Islet precursor cell (in vitro differentiated cells): ENCODE measurements at regions not wholly inside any gene's neighbourhood (a gene's known extent, or its start where the extent isn't known, plus 50 kb on each side); places are given as distances from the start of the nearest gene placed in this dataset.

Source experiments
- DNase-seq: peaks from one replicate; pipeline ENCODE4 v3.0.0-alpha.2; 2018

DNA sequence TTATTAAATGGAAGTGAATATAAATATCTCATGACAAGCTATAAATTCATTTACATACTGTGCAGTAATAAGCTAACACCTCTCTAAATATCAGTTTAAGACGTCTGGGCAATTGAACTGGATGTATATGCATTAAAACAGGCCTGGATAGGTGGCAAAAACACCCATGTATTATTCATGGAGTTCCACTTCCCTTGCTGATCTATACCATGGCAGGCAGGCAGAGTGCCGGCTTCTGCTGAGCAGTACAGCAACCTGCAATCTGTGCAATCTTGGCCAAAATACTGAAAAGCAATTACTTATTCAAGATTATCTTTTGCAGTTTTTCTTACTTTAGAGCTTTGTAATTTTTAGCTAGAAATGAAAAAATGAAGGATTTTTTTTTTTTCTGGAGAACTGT, 112.1 kb upstream of the PIEZO2 start:
- DNase-seq, result no peak

GRCh38 chr18:11260961-11261461, 111.6 kb upstream of the PIEZO2 start:
- no peak for DNase-seq

GRCh38 chr18:11259469-11260150, 110.2 kb upstream of the PIEZO2 start:
- DNase-seq, result no peak

DNA sequence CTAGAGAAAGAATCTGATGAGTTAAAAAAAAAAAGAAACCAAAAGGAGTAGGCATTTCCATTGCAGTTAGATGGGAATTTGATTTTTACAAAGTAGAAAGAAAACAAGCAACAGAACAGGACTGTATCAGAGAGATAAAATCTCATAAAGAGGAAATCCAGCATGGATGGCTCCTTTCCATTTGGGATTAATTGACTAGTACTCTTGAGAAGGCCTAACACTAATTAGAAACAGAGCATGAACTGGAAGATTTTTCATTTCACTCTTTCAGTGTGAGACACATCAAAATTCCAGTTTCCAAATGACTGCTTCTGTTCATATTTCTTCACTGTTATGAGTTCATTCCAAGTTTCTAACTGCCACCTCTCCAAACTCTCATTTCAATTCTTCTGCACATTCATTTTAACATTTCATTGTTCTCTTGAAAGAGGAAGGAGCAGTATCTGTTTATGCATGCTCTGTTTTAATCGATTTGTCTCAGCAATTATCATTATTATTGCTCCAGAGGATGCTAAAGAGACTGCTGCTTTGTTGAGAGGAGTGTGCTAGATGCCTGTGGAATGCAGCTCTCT, 108.8 kb upstream of the PIEZO2 start:
- no peak for DNase-seq

DNA sequence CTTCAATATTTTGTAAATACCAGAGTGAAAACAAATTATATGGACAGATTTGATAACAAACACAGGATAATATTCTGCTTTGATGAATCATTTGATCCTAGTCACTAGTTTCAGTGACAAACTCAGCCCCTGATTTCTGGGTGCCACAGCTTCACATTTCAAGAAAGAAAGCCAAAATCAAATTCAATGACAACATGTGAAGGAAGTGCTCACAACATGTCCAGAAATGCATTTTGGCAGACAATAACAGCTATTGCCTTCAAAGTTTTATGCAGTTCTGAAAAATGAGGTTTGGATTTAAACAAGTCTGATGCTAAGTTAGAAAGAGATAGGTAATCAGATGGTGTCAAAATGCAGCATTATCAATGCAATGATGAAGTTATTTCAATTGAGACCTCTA, 106.9 kb upstream of the PIEZO2 start:
- no peak for DNase-seq

GRCh38 chr18:11251891-11252270, 102.5 kb upstream of the PIEZO2 start:
- no peak for DNase-seq

GRCh38 chr18:11251229-11251890, 102.0 kb upstream of the PIEZO2 start:
- DNase-seq, result no peak

GRCh38 chr18:11249391-11249790, 100.0 kb upstream of the PIEZO2 start:
- DNase-seq, result no peak

GRCh38 chr18:11247381-11247970, 98.1 kb upstream of the PIEZO2 start:
- DNase-seq, result no peak

DNA sequence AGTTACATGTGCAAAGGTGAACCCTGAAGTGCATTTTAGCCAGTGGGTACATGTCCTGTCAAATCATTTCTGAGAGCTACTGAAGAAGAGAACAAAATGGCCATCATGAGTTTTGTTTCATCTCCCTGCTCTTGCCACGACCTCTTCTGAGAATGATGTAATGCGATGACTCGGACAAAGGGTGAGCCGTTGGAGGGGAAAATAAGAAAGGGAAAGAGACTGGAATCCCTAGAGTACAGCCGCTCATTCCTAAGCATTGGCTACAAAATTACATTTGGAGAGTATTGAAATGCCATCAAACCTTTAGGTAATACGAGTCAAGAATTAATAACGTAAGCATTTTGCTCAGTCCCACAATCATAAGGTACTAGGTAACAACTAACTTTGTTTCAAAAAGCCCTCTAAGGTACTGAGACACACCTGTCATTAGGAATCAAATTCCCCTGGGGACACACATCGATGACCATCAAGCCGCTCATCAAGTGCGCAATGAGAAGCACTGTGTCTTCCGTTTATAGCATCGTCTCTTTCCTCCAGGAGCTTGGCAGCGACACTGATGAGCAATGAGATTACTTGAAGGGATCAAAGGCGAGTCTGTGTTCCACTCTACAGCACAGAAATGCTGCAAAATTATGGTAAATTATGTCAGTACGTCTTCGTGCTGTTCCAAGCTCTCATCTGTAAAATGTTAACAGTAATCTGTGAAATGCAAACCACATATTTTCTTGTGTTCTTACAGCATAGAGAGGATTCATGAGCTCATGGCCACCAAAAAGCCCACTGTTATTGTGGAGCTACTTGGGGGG, 97.3 kb upstream of the PIEZO2 start:
- DNase-seq, result no peak

DNA sequence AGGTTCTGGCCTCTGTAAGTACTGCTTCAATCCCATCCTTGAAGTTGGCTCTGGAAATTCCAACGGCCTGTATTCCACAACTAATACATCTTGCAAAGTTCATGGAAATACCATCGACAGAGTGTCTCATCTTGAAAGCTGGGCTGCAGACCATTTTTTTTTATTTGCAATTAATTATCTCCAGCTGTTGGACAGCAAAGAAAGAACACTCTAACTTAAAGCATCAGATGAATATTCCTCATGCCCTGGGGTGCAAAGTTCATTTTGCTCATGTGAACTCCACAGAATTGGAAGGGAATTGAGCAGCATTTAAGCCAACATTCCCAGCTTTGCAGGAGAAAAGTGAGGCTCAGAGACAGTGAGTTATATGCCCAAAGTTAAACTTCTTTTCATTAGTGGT, 96.5 kb upstream of the PIEZO2 start:
- DNase-seq, result no peak

DNA sequence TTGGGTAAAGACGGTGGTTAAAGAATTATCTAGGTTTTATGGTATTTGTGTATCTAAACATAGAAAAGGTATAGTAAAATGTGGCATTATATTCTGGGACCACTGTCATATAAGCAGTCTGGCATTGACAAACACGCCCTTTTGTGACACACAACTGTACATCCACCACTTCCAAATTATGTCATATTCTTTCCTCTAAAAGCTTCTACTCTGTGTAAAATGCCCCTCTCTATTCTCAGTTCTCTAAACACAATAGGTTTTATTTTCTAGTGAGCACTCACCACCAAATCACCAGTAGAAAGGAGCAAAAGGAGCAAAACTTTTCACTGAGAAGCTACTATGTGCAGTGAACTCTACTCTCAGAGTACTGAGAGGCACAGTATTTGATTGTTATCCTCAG, 88.1 kb upstream of the PIEZO2 start:
- DNase-seq, result no peak

DNA sequence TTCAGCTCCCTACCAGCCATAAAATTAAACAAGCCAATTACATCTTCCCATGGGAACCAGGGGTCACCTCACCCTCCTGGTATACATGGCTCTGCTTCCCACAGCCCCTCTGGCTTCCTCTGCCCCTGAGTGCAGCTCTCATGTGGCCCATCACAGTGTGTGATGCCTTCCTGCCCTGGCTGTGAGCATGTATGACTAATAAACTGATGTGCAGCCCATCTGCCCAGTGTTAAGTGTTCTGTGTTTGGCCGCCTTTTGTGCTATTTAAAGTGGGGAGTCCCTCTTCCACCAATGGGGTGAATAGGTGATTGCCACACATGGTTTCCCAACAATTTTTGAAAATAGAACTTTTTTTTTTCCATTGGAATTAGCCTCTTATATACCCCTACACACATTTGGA, 87.7 kb upstream of the PIEZO2 start:
- DNase-seq, result no peak

GRCh38 chr18:11224153-11224552, 74.8 kb upstream of the PIEZO2 start:
- DNase-seq, result no peak

DNA sequence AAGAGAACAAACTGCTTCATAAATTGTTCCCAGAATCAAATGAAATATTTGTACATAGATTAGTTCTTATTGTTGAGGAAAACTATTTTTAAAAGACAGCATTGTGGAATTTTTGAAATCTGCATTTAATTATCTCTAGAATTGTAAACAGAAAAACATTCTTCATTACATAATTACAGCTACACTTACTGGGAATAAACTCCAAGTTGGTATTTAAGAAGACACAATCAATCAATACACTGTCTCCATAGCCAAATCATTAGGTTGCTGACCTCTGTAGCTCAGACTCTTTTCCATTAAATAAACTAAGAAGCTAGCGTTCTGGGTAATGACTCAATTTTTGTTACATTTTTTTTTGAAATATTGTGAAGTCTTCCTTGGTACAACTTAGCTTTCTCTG, 70.2 kb upstream of the PIEZO2 start:
- no peak for DNase-seq

DNA sequence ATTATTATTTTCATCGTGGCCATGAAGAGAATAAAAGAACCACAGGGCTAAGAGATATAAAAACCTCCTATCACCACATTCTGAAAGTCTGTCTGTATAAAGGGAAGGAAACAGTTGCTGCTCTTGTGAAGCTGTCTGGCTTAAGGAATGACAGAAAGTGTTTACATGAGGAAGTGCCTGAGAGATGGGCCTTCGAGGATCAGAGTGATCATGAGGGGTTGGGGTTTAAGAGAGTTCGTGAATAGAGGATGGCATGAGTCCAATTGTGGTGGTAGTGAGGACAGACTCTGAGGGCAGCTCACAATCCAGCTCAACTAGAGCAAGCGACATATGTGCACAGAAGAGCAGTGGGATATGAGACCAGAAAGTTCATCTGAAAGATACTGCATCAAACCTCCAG, 65.8 kb upstream of the PIEZO2 start:
- no peak for DNase-seq

DNA sequence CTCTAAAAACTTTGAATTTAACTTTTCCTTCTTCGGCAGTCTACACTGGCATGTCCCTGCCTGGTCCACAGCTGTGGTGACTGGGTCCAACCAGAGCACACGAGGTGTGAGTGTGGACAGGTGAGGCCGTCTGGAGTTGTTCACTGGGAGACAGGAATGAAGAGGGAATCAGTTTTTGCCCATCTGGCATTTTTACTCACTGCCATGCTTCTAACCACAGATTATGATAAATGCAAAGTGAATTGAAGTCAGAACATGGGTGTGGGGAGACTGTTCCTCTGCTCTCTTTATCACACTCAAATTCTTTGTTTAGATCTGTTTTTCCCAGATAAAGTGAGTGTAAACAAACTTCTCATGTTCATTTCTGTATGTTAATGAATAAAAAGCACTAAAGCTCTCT, 54.7 kb upstream of the PIEZO2 start:
- no peak for DNase-seq

DNA sequence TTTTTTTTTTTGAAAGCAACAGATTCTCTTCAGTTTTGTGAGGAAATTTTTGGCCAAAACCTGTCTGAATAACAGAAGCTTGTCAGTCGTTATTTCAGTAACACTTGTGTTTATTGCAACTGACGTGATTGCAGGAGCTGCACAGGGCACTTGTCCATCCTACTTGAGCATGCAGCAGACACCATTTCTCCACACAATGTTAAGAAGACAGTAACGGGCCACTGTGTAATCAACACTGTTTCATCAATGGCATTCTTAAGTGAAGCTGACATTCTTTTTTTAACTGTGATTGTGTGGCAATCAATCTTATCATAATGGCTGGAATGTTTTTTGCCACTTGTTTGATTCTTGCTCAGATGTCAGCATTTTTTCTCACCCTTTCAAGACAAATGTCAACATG, 50.1 kb upstream of the PIEZO2 start:
- no peak for DNase-seq
